ENCODE measurements at regions not wholly inside any gene's neighbourhood (a gene's known extent, or its start where the extent isn't known, plus 50 kb on each side); places are given as distances from the start of the nearest gene placed in this dataset.

- H3K27me3 ChIP-seq (replicated peaks), result no peaks in the 10 kb centered on the region
- no peak overlapping the region for H3K27ac ChIP-seq
- no peak overlapping the region for H3K4me3 ChIP-seq
- no peak for DNase-seq (ENCODE audit: low read depth in 1 of 2, low spot score in 2 of 2)
- no peaks in the 10 kb centered on the region for H3K36me3 ChIP-seq
- H3K9me3 ChIP-seq (replicated peaks), result 0 out of 2 replicates have a peak, but pooled peaks cover 3% of the 10 kb centered on the region
- H3K4me1 ChIP-seq (replicated peaks), result no peaks in the 10 kb centered on the region
Measured at GRCh38 chr10:108735380-108735779, 1187.9 kb downstream of the XPNPEP1 start.

- no peaks in the 10 kb centered on the region for H3K27me3 ChIP-seq (replicated peaks)
- H3K27ac ChIP-seq, result no peak overlapping the region
- H3K4me1 ChIP-seq (replicated peaks), result no peaks in the 10 kb centered on the region
- no peak overlapping the region for H3K4me3 ChIP-seq
- DNase-seq (ENCODE audit: low read depth in 1 of 2, low spot score in 2 of 2), result no peak
- no peaks in the 10 kb centered on the region; the same call in 1 of the 2 replicates for H3K9me3 ChIP-seq (replicated peaks)
- no peaks in the 10 kb centered on the region for H3K36me3 ChIP-seq
Measured at GRCh38 chr10:108721874-108722273, 1201.4 kb downstream of the XPNPEP1 start.

- no peaks in the 10 kb centered on the region for H3K4me1 ChIP-seq (replicated peaks)
- no peak overlapping the region for H3K4me3 ChIP-seq
- no peaks in the 10 kb centered on the region for H3K27me3 ChIP-seq (replicated peaks)
- DNase-seq (ENCODE audit: low read depth in 1 of 2, low spot score in 2 of 2), result no peak
- H3K36me3 ChIP-seq, result no peaks in the 10 kb centered on the region
- H3K9me3 ChIP-seq (replicated peaks), result peaks cover 8% of the 10 kb centered on the region; the same call in 1 of the 2 replicates
- no peak overlapping the region for H3K27ac ChIP-seq
Measured at GRCh38 chr10:108716352-108716751, 1207.0 kb downstream of the XPNPEP1 start.

GRCh38 chr10:108709927-108710722 lies 1213.2 kb downstream of the XPNPEP1 start:
- no peaks in the 10 kb centered on the region for H3K4me1 ChIP-seq (replicated peaks)
- H3K4me3 ChIP-seq, result no peak overlapping the region
- H3K36me3 ChIP-seq, result no peaks in the 10 kb centered on the region
- no peak for DNase-seq (ENCODE audit: low read depth in 1 of 2, low spot score in 2 of 2)
- H3K27ac ChIP-seq, result no peak overlapping the region
- no peaks in the 10 kb centered on the region for H3K27me3 ChIP-seq (replicated peaks)
- peaks cover 6% of the 10 kb centered on the region; the same call in 1 of the 2 replicates for H3K9me3 ChIP-seq (replicated peaks)

- no peaks in the 10 kb centered on the region for H3K36me3 ChIP-seq
- no peak for DNase-seq (ENCODE audit: low read depth in 1 of 2, low spot score in 2 of 2)
- peaks cover 4% of the 10 kb centered on the region; the same call in 1 of the 2 replicates for H3K9me3 ChIP-seq (replicated peaks)
- H3K27me3 ChIP-seq (replicated peaks), result no peaks in the 10 kb centered on the region
- H3K27ac ChIP-seq, result no peak overlapping the region
- H3K4me1 ChIP-seq (replicated peaks), result no peaks in the 10 kb centered on the region
- H3K4me3 ChIP-seq, result no peak overlapping the region
Measured at GRCh38 chr10:108708363-108708762, 1214.9 kb downstream of the XPNPEP1 start.

GRCh38 chr10:108696792-108697477 lies 1226.4 kb downstream of the XPNPEP1 start:
- H3K4me3 ChIP-seq, result no peak overlapping the region
- no peak for DNase-seq (ENCODE audit: low read depth in 1 of 2, low spot score in 2 of 2)
- H3K27me3 ChIP-seq (replicated peaks), result no peaks in the 10 kb centered on the region
- no peaks in the 10 kb centered on the region for H3K36me3 ChIP-seq
- H3K27ac ChIP-seq, result no peak overlapping the region
- no peaks in the 10 kb centered on the region; the same call in 1 of the 2 replicates for H3K9me3 ChIP-seq (replicated peaks)
- H3K4me1 ChIP-seq (replicated peaks), result no peaks in the 10 kb centered on the region

- no peaks in the 10 kb centered on the region; the same call in 1 of the 2 replicates for H3K27me3 ChIP-seq (replicated peaks)
- no peak for DNase-seq (ENCODE audit: low read depth in 1 of 2, low spot score in 2 of 2)
- no peaks in the 10 kb centered on the region for H3K9me3 ChIP-seq (replicated peaks)
- no peaks in the 10 kb centered on the region for H3K36me3 ChIP-seq
- H3K27ac ChIP-seq, result no peak overlapping the region
- no peak overlapping the region for H3K4me3 ChIP-seq
- H3K4me1 ChIP-seq (replicated peaks), result no peaks in the 10 kb centered on the region
Measured at GRCh38 chr10:108691126-108691525, 1232.2 kb downstream of the XPNPEP1 start.

DNA sequence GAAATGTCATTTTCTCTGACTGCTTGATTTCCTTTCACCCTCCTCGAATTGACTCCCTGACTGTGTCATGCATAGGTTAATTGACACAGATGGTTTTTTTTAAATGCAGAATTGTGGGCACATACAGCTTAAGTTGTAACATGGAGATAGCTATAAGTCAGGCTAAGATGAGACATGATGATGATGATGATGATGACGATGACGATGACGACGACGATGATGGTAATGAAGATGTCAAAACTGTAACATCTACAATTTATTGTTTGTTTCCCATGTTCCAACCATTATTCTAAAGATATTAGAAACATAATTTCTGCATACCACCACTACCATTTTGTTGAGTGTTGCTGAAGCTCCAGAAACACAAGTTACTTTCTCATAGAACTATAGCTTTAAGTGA lies 1232.8 kb downstream of the XPNPEP1 start:
- Histone ChIP-seq H3K9me3 (replicated peaks) (no peaks in the 10 kb centered on the region), H3K36me3 (no peaks in the 10 kb centered on the region), H3K27me3 (replicated peaks) (no peaks in the 10 kb centered on the region; the same call in 1 of the 2 replicates), H3K4me3 (no peak overlapping the region), H3K27ac (no peak overlapping the region), H3K4me1 (replicated peaks) (no peaks in the 10 kb centered on the region)
- no peak for DNase-seq (ENCODE audit: low read depth in 1 of 2, low spot score in 2 of 2)

DNA sequence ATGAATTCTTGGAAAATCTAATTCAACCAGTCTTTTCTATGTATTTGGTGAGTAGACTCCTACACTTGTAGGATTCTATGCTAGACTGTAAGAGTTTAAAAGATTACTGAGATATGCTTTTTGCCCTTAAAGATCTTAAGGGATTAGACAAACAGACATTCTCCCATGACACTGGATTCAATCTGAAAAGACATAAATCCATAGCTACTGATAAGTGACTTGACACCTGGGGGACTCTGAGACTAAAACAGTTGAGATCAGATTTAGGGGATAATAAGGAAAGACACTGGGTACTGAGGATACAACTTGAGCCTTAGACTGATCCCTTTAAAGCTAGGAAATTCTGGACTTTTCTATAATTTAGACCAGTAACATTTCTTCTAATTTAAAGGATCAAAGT lies 1233.4 kb downstream of the XPNPEP1 start:
- no peaks in the 10 kb centered on the region for H3K9me3 ChIP-seq (replicated peaks)
- H3K27ac ChIP-seq, result no peak overlapping the region
- H3K4me1 ChIP-seq (replicated peaks), result no peaks in the 10 kb centered on the region
- H3K4me3 ChIP-seq, result no peak overlapping the region
- H3K36me3 ChIP-seq, result no peaks in the 10 kb centered on the region
- no peak for DNase-seq (ENCODE audit: low read depth in 1 of 2, low spot score in 2 of 2)
- H3K27me3 ChIP-seq (replicated peaks), result no peaks in the 10 kb centered on the region; the same call in 1 of the 2 replicates

DNA sequence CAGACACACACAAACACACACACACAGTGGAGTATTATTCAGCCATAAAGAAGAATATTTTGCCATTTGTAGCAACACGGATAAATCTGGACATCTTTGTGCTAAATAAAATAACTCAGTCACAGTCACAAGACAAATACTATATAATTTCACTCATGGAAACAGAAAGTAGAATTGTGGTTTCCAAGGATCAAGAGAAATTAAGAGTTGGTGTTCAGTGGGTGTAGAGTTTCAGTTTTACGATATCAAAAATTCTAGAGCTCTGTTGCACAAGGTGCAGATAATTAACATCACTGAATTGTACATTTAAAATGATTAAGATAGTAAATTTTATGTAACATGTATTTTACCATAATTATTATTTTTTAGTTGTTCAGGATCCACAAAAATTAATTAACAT lies 1235.0 kb downstream of the XPNPEP1 start:
- no peaks in the 10 kb centered on the region for H3K9me3 ChIP-seq (replicated peaks)
- H3K36me3 ChIP-seq, result no peaks in the 10 kb centered on the region
- no peak for DNase-seq (ENCODE audit: low read depth in 1 of 2, low spot score in 2 of 2)

DNA sequence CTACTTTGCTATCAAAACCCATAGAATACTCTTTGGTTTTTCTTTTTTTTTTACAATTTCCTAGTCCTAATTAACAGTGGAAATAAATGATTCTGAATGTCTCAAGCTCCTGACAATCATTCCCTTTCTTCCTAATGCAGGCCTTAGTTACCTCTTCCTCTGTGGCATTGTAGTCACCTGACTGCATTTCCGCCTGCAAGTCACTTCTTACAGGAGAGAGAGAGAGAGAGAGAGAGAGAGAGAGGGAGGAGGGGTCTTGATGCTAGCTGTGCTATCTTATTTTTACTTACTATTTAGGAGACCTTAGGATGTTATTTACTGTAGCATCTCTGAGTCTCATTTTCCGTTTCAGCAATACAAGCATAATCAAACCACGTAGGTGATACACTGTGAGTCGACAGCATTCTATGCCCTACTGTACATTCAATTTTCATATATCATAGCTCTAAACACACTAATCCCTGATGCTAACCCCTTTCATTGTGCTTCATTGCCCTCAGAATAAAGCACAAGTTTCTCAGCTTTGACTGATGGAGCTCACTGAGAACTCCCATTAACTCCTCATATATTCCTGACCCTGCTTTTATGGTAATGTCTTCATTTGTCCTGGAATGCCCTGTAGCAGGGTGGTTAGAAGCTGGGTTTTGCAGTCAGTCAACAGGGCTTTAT lies 1237.3 kb downstream of the XPNPEP1 start:
- Histone ChIP-seq H3K36me3 (no peaks in the 10 kb centered on the region), H3K4me3 (no peak overlapping the region), H3K4me1 (replicated peaks) (no peaks in the 10 kb centered on the region), H3K27ac (no peak overlapping the region), H3K27me3 (replicated peaks) (no peaks in the 10 kb centered on the region), H3K9me3 (replicated peaks) (no peaks in the 10 kb centered on the region)
- no peak for DNase-seq (ENCODE audit: low read depth in 1 of 2, low spot score in 2 of 2)

More for the DNA sequence above, 1235.0 kb downstream of the XPNPEP1 start:
- no peak overlapping the region for H3K27ac ChIP-seq
- H3K4me3 ChIP-seq, result no peak overlapping the region
- no peaks in the 10 kb centered on the region; the same call in 1 of the 2 replicates for H3K27me3 ChIP-seq (replicated peaks)
- no peaks in the 10 kb centered on the region for H3K4me1 ChIP-seq (replicated peaks)

- H3K36me3 ChIP-seq, result no peaks in the 10 kb centered on the region
- no peaks in the 10 kb centered on the region for H3K9me3 ChIP-seq (replicated peaks)
- no peaks in the 10 kb centered on the region for H3K4me1 ChIP-seq (replicated peaks)
- no peak overlapping the region for H3K4me3 ChIP-seq
- H3K27ac ChIP-seq, result no peak overlapping the region
- no peaks in the 10 kb centered on the region for H3K27me3 ChIP-seq (replicated peaks)
- DNase-seq (ENCODE audit: low read depth in 1 of 2, low spot score in 2 of 2), result no peak
Measured at GRCh38 chr10:108684431-108684830, 1238.9 kb downstream of the XPNPEP1 start.

GRCh38 chr10:108673741-108674140 lies 1249.6 kb downstream of the XPNPEP1 start:
- no peaks in the 10 kb centered on the region for H3K27me3 ChIP-seq (replicated peaks)
- no peak for DNase-seq (ENCODE audit: low read depth in 1 of 2, low spot score in 2 of 2)
- H3K4me1 ChIP-seq (replicated peaks), result no peaks in the 10 kb centered on the region
- H3K27ac ChIP-seq, result no peak overlapping the region
- H3K36me3 ChIP-seq, result no peaks in the 10 kb centered on the region
- no peaks in the 10 kb centered on the region for H3K9me3 ChIP-seq (replicated peaks)
- no peak overlapping the region for H3K4me3 ChIP-seq

- Histone ChIP-seq H3K36me3 (no peaks in the 10 kb centered on the region), H3K27me3 (replicated peaks) (no peaks in the 10 kb centered on the region), H3K9me3 (replicated peaks) (no peaks in the 10 kb centered on the region), H3K4me1 (replicated peaks) (no peaks in the 10 kb centered on the region), H3K27ac (no peak overlapping the region), H3K4me3 (no peak overlapping the region)
- DNase-seq (ENCODE audit: low read depth in 1 of 2, low spot score in 2 of 2), result no peak
Measured at GRCh38 chr10:108663587-108663986, 1259.7 kb downstream of the XPNPEP1 start.

All from SJSA1 (cell line).